ENCODE measurements at regions not wholly inside any gene's neighbourhood (a gene's known extent, or its start where the extent isn't known, plus 50 kb on each side); places are given as distances from the start of the nearest gene placed in this dataset.

DNA sequence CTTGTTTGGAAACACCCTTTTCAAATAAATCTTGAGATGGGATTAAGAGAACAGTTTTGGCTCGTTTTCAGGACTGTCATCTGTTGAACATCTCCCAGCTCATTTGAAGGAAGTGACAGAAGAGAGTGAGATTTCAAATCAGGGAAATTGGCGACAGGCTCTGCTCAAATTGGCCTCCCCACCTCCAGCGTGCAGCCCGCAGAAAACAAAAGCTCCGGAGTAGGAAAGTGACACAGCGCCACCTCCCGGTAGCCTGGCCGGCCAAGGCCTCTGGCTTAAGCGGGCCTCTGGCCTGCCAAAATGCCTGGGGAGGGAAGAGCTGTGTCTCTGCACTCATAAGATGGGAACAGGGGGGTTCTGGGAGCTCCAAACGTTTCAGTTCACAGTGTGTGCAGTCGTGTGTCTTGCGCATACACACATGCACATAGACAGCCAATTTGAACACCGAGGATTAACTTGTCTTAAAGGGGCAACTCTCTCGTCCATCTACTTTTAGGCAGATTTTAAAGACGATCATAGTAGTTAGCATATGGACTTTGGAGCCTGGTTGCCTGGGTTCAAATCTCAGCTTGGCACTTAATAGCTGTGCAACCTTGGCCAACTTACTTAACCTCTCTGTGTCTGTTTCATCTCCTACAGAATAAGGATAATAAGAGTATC is 132.7 kb upstream of the RCN1 start:
- no peak for TF ChIP-seq POLR2A (IDR thresholded peaks at IDR 0.05)
- TF ChIP-seq CTCF (IDR thresholded peaks at IDR 0.05): peak in 2 of 3 donors; percentile 33 to 38

Measured in breast epithelium (tissue), 3 donors.